ENCODE measurements at regions not wholly inside any gene's neighbourhood (a gene's known extent, or its start where the extent isn't known, plus 50 kb on each side); places are given as distances from the start of the nearest gene placed in this dataset.

- DNase-seq (ENCODE audit: low spot score) = no peak
These were observed 202.8 kb upstream of the TBC1D5 start for GRCh38 chr3:17945018-17945798.

GRCh38 chr3:17942856-17943255 is 200.4 kb upstream of the TBC1D5 start:
- no peak for DNase-seq (ENCODE audit: low spot score)

- no peak for DNase-seq (ENCODE audit: low spot score)
These were observed 199.3 kb upstream of the TBC1D5 start for GRCh38 chr3:17941766-17942165.

- DNase-seq (ENCODE audit: low spot score) = no peak
These were observed 198.7 kb upstream of the TBC1D5 start for GRCh38 chr3:17941152-17941551.

- no peak for DNase-seq (ENCODE audit: low spot score)
These were observed 196.7 kb upstream of the TBC1D5 start for GRCh38 chr3:17939157-17939556.

- DNase-seq (ENCODE audit: low spot score) = no peak
These were observed 195.9 kb upstream of the TBC1D5 start for GRCh38 chr3:17938313-17938712.

- DNase-seq (ENCODE audit: low spot score) = no peak
These were observed 194.5 kb upstream of the TBC1D5 start for GRCh38 chr3:17936736-17937480.

- no peak for DNase-seq (ENCODE audit: low spot score)
These were observed 192.8 kb upstream of the TBC1D5 start for GRCh38 chr3:17935222-17935621.

- DNase-seq (ENCODE audit: low spot score) = no peak
These were observed 189.8 kb upstream of the TBC1D5 start for GRCh38 chr3:17932136-17932771.

- DNase-seq (ENCODE audit: low spot score) = no peak
These were observed 188.7 kb upstream of the TBC1D5 start for GRCh38 chr3:17931131-17931530.

- DNase-seq (ENCODE audit: low spot score) = no peak
These were observed 186.2 kb upstream of the TBC1D5 start for GRCh38 chr3:17928502-17929145.

GRCh38 chr3:17927036-17927435 is 184.6 kb upstream of the TBC1D5 start:
- DNase-seq (ENCODE audit: low spot score) = no peak

GRCh38 chr3:17915341-17915740 is 172.9 kb upstream of the TBC1D5 start:
- DNase-seq (ENCODE audit: low spot score) = no peak

GRCh38 chr3:17913359-17913758 is 170.9 kb upstream of the TBC1D5 start:
- no peak for DNase-seq (ENCODE audit: low spot score)

- no peak for DNase-seq (ENCODE audit: low spot score)
These were observed 169.7 kb upstream of the TBC1D5 start for GRCh38 chr3:17911986-17912760.

- DNase-seq (ENCODE audit: low spot score) = no peak
These were observed 168.5 kb upstream of the TBC1D5 start for GRCh38 chr3:17910922-17911321.

GRCh38 chr3:17909714-17910113 is 167.3 kb upstream of the TBC1D5 start:
- DNase-seq (ENCODE audit: low spot score) = no peak

GRCh38 chr3:17908399-17909191 is 166.2 kb upstream of the TBC1D5 start:
- no peak for DNase-seq (ENCODE audit: low spot score)

- no peak for DNase-seq (ENCODE audit: low spot score)
These were observed 163.6 kb upstream of the TBC1D5 start for GRCh38 chr3:17905996-17906395.

GRCh38 chr3:17901893-17902292 is 159.5 kb upstream of the TBC1D5 start:
- DNase-seq (ENCODE audit: low spot score) = no peak
